ENCODE measurements at regions not wholly inside any gene's neighbourhood (a gene's known extent, or its start where the extent isn't known, plus 50 kb on each side); places are given as distances from the start of the nearest gene placed in this dataset.

DNA sequence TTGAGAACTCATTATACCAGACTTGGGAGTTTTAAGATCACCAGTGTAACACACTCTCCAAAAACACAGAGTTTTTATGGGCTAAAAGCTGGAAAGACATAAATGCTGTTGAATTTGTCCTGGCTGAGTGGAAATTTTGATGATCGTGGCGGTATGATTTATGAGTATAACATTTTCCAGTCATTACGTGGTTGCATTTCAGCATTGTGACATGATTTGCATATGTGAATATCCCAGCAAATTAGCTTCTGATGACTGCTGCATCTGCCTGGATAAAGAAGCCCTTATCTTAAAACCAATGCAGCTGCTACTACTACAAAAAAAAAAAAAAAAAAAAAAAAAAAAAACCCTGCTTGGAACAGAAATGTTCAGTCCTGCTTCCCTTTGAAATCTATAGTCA, 850.9 kb downstream of the TFAP2A start:
- DNase-seq: no peak

DNA sequence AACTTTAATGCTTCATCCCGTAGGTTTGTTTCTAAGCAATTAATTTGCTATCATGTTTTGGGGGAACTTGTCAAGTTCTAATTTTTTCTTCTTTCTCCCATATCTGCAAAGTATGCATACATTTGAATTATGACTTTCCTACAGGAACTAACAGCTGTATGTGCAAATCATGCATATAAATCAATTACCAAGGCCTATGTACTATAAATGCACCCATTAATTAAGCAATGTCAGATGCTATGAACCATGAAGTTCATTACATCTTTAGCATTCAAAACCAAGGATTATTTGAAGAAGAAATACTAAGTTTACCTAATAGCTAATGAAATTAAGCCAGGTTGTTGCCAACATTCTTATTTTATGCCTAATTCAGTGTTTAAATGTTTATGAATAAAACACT, 851.3 kb downstream of the TFAP2A start:
- DNase-seq: no peak

DNA sequence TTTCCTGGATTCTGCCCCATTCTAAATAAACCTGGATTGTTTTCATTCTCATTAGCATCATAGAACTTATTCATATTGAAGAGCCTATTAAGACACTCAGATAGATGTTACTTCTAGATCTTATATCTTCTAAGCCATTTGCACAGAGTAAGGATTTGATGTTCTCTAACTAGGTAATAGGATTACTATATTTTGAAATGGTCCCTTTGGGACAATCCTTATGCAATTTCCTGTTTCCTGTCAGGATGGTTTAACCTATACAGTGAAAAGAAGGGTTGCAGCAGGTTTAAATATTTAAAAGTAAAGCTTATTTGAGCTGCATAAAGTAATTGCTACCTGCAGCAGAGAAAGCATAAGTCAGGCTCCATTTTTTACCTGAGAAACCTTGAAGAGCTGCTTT, 860.1 kb downstream of the TFAP2A start:
- DNase-seq: no peak

DNA sequence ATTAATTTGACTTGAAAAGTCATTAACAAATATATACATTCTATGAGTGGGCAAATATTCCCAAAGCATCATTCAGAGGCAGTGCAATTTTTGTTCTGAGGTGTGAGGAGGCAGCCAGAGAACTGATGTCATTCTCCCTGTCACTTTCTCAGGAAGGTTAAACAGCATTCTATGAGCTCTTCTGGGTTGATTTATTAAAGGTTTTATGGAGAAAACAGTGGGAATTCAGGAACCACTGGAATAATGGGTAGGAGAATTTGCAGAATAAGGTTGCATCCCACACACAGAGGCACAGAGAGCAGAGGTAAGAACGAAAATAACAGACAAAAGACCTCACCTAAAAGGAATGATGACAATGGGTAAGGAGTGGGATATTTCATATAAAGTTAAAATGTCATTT, 860.6 kb downstream of the TFAP2A start:
- no peak for DNase-seq

DNA sequence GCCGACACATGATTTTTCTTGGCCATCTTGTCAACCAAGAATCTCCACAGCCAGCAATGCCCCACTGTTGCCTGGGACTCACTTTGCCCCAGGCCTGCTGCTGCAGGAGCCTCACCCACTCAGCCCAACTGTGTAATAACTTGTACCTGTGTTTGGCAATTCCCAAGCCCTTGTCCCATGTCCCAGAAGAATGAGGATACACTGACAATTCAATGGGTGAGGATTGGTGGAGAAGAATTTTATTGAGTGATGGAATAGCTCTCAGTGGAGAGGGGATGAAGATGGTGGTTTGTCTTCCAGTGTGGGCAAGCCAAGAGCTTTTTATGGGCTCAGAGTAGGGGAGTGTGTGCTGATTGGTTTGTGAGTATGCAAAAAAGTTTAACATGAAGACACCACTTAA, 861.9 kb downstream of the TFAP2A start:
- no peak for DNase-seq

- DNase-seq: no peak
Observed at GRCh38 chr6:9543649-9544048, 871.2 kb downstream of the TFAP2A start.

DNA sequence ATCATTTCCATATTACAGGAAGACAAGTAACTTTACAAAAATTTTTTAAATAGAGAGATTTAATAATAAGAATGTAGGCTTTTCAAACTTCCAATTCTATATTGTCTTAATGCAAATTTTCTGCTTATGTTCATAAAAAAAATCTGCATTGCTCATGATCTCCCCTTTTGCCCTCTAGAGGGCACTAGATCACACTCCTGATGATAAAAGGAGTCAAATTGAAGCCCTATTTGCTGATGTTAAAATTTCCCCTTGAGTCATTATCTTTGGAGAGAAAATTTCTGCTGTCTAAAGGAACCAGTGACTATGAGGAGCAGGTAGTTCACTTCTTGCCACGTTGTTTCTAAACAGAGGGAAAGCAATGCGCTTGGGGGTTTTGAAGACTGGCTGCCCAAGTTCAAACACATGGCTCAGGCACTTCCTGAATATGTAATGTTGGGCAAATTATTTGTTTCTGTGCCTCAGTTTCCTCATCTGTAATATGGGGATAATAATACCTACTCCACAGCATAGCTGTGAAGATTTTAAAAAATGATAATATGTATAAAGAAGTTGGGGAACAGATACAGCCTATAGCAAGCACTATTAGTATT, 874.2 kb downstream of the TFAP2A start:
- DNase-seq: no peak

DNA sequence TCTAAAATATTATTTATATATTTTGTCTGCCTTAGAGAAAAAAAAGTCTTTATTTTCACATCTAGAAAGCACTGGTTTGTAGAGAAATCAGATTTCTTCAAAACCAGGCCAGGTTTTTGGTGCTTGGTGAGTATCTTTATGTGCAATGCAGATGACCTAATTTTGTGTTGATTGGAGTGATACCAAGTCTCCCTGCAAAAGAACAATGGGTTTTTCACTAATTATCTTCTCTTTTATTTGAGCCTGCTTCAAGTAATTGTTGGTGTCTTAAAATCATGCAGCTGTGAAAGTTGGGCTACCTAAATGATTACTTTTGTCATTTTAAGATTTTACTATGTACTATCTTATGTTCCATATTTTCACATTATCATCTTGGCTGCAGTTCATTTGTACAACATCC, 874.7 kb downstream of the TFAP2A start:
- no peak for DNase-seq

GRCh38 chr6:9539231-9539755, 875.6 kb downstream of the TFAP2A start:
- no peak for DNase-seq

DNA sequence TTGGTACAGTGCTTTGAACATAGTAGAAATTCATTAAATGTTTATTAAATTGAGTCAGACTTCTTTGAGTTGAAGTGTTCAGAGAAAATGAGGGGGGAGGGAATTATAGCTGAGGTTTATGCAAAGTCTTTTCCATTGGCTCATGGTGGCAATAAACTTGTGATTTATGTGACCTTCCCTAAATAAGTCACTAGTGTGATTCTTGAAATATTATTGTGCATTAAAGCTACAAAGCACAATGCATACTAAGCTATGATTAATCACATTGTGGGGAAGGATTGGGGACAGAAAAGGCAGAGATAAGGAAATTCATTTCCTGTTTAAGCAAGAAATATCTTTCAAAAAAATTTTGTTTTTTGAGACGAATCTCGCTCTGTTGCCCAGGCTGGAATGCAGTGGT, 877.5 kb downstream of the TFAP2A start:
- no peak for DNase-seq

- no peak for DNase-seq
Observed at GRCh38 chr6:9535106-9535505, 879.8 kb downstream of the TFAP2A start.

GRCh38 chr6:9532621-9533557, 882.0 kb downstream of the TFAP2A start:
- no peak for DNase-seq

DNA sequence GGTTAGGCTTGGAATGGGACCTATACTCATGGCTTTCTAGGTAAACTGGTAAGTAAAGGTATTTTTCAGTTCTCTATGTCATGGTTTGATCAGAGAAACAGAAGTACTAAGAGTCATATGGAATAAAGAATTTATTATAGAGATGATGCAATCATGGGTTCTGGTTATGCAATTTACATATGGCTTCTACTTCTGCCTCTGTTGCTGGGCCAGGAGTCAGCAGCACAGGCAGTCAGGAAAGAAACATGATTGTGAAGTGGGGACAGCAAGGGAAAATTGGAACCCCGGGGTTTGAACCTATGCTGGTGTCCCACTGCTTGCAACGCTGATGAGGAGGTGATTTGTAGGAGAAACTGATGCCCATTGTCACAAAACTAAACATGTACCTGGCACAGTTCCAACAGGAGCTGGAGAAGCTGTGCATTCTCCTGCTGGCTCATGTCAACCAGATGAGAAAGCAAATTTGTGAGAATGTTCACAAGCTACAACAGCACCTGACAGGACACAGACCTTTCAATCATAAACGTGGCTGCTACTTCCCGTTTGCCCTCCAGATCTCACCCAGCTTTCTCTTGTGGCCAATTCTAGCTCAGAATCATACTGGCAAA, 887.1 kb downstream of the TFAP2A start:
- DNase-seq: no peak

DNA sequence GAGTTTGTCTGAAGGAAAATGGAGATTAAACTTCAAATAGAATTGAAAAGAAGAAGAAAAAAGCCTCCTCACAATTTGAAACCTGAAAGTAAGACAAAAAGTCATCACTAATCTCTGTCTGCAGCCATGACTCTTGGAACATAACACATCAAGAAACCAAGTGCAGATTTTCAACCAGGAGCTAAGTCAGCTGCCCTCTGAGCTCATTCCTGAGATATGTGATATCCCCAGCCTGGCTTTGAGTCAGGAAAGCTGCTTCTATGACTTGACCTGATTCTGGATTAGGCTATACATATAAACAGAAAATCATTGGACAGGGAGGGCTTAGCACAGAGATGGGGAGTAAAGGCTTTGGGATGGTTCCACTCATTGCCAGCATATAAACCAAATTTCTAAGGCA, 891.4 kb downstream of the TFAP2A start:
- no peak for DNase-seq

DNA sequence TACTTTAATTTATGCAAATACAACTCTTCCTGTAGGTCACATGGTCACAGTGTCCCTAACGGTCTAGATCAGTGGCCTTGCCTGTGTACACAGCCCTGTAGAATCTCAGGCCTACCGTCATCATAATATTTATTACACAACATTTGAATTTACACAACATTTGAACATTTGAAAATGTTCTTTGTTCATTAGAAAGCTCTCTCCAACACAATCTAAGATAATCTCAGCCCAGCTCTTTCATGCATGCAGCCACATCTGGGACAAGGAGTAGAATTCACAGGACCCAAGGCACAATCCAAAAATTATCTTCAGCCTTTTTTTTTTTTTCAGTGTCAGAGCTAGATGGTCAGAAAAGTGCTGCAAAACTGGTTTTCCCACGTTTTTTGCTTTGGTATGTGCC, 892.8 kb downstream of the TFAP2A start:
- DNase-seq: no peak

- no peak for DNase-seq
Observed at GRCh38 chr6:9521152-9521530, 893.7 kb downstream of the TFAP2A start.

GRCh38 chr6:9520417-9521151, 894.3 kb downstream of the TFAP2A start:
- no peak for DNase-seq

DNA sequence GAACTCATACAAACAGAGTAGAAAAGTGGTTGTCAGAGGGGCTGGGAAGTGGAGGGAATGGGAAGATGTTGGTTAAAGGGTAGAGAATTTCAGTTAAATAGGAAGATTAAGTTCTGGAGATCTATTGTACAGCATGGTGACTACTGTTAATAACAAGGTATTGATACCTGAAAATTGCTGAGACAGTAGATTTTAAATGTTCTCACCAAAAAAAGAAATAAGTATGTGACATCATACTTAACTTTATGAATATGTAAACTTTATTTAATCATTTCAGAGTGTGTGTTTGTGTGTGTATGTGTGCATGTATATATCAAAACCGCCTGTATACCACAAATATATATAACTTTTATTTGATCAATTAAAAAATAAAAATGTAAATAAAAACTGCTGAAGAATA, 896.4 kb downstream of the TFAP2A start:
- no peak for DNase-seq

DNA sequence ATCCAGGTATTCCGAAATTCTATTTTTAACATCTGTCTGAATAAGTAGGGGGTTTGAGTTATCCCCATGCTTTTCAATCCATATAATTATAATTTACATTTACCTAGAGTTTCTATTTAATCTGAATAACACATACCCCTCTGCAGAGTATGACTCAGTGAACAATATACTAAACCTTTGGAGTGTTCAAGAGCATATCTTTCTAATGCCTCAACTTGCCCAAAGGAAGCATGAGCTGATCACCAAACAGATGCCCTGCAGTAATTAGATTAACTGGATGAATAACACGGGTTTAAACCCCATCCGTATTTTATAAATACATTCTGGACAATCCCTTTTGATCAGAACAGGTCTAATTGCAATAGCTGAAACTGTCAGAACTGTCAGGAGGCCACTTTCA, 897.1 kb downstream of the TFAP2A start:
- no peak for DNase-seq

DNA sequence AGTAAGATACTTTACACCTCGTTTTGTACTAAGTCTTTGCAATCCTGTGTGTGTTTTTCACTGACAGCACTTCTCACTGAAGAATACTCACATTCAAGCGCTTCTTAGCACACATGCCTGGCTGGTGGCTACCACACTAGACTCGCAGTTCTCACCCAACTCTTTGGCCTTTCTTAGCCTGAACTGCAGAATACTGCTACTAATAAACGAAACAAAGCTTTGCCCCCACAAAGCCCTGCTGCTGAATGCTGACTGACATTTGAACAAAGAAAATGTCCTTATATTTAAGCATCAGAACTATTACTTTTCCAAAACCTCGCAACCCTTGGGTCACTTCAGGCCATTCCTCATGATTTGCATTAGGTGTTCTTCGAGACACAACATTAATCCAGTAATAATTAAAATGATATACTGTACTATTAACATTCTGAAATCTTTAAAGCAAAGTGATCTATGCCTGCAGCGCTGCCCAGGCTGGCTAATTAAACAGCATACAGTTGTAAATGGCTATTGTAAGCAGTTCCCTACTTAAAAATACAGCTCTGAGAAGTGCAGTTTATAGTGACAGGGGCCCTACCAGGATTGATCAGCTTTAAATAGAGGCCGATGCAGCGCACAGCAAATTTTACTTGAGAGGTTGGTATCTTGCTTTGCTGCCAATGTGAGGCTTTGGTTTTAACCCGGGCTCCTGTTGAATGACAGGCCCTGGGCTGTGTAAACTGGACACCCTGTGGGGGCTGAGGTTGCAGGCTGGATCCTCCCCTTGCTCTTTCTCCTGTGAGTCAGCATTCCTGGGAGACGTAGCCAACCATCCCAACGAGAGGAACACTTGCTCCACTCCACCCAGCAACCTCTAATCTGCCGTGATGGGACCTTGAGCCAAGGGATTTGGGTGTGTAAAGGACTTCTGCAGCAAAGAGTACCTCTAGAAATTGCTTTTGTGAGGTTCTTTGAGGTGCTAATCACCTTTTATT, 899.0 kb downstream of the TFAP2A start:
- no peak for DNase-seq

DNA sequence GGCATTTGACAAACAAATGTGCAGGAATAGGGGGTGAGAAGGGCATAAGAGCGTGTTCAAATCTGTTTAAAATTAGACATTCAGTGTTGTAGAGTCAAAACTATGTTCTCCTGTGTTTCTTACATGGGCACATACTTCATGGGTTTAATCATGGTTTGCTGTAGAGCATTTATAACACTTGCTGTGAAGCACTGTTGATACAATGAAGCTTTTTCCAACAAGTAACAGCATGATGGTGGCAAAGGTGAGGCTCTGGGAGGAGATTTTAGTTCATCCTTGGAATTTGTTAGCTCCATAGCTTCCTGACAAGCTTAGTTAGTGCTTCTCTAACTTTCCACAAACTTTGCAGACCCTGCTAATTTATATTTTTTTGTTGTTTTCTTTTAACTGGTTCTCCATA, 900.7 kb downstream of the TFAP2A start:
- DNase-seq: no peak

- no peak for DNase-seq
Observed at GRCh38 chr6:9511157-9511556, 903.7 kb downstream of the TFAP2A start.
